NAMALWA (cell line): ENCODE measurements at regions not wholly inside any gene's neighbourhood (a gene's known extent, or its start where the extent isn't known, plus 50 kb on each side); places are given as distances from the start of the nearest gene placed in this dataset.

Source experiments
- DNase-seq: peaks from one replicate; pipeline ENCODE4 v3.0.0-alpha.2; 2015; ENCODE audit warnings: low spot score

GRCh38 chr4:22020129-22020528 is 71.6 kb upstream of the KCNIP4 start:
- DNase-seq: no peak

GRCh38 chr4:22019676-22020075 is 71.1 kb upstream of the KCNIP4 start:
- DNase-seq: no peak

- no peak for DNase-seq
Observed at GRCh38 chr4:22014222-22014741, 65.7 kb upstream of the KCNIP4 start.

- no peak for DNase-seq
Observed at GRCh38 chr4:22003878-22004277, 55.3 kb upstream of the KCNIP4 start.
